ENCODE measurements at regions not wholly inside any gene's neighbourhood (a gene's known extent, or its start where the extent isn't known, plus 50 kb on each side); places are given as distances from the start of the nearest gene placed in this dataset.

DNA sequence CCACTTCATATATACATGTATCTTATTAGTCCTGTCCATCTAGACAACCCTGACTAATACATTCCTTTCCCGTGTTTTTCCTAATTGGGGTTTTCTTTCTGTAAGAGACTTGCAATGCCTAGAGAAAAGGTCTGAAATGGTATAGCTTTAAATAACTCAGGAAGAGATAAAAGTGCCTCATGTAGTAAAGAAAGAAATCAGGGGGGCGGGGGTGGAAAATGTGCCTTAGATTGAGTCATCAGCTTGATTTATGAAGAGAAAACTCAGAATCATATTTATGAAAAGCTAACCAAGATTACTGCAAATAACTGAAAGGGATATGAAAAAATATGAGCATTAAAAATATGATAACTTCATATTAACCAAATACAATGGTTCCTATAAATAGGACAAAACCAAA lies 345.8 kb upstream of the CHRM3 start:
- TF ChIP-seq, protein P1, sequence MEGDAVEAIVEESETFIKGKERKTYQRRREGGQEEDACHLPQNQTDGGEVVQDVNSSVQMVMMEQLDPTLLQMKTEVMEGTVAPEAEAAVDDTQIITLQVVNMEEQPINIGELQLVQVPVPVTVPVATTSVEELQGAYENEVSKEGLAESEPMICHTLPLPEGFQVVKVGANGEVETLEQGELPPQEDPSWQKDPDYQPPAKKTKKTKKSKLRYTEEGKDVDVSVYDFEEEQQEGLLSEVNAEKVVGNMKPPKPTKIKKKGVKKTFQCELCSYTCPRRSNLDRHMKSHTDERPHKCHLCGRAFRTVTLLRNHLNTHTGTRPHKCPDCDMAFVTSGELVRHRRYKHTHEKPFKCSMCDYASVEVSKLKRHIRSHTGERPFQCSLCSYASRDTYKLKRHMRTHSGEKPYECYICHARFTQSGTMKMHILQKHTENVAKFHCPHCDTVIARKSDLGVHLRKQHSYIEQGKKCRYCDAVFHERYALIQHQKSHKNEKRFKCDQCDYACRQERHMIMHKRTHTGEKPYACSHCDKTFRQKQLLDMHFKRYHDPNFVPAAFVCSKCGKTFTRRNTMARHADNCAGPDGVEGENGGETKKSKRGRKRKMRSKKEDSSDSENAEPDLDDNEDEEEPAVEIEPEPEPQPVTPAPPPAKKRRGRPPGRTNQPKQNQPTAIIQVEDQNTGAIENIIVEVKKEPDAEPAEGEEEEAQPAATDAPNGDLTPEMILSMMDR (IDR thresholded peaks at IDR 0.05; ENCODE audit: low read depth, low read length), result no peak
- Histone ChIP-seq H3K9me3 (no peaks in the 10 kb centered on the region), H3K4me3 (ENCODE audit: low read depth, low read length) (no peak overlapping the region), H3K27me3 (no peaks in the 10 kb centered on the region), H3K4me1 (no peaks in the 10 kb centered on the region), H3K36me3 (no peaks in the 10 kb centered on the region)
- DNase-seq, result no peak

DNA sequence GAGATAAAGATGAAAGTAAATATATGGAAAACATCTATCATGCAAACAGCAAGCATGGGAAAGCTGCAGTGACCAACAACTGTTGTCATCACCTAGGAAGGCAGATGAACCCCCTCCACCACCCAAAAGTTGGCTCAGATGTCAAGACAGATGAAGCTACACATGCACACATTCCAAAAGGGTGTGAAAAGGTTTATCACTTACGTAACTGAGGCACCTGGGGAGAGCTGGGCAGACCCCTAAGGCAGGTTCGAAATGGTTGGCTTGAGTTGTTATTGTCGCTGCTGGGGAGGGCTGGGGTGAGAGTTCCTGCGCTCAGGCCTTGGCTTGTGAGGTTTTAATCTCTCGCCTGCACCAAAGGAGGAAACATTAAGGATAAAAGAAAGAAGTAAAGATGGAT lies 355.1 kb upstream of the CHRM3 start:
- Histone ChIP-seq H3K4me3 (ENCODE audit: low read depth, low read length) (no peak overlapping the region), H3K27me3 (no peaks in the 10 kb centered on the region), H3K4me1 (no peaks in the 10 kb centered on the region), H3K36me3 (no peaks in the 10 kb centered on the region), H3K9me3 (no peaks in the 10 kb centered on the region)
- no peak for DNase-seq
- TF ChIP-seq, protein P1 (IDR thresholded peaks at IDR 0.05; ENCODE audit: low read depth, low read length), result no peak

DNA sequence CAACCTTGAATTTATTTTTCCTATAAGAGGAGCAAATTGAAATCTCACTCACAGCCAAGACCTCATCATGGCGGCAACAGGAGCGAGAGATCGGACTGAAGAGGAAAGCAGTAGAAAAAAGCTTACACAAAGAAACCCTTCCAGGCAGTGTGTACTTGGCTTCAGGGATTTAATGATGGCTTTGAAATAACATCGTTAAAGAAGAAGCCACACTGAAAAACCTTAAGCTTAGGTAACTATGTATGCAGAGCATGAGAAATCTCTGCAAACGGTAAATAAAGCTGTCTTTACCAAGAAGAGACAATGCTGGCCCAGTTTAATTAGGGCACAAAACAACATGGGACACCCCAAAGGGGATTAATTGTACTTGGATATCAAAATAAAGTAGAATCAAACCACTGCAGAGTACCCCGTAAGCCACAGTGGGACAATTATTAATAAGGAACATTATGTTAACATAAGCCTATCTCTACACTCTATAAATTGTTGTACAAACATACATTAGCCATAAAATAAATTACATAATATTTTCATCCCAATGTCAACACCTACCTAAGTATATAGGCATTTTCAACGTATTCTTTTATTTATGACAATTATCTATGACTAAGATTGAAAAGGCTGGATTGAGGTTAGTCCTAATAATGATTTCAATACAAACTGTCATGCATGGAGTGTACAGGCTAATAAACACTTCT lies 360.2 kb upstream of the CHRM3 start:
- DNase-seq, result no peak
- Histone ChIP-seq H3K4me1 (no peaks in the 10 kb centered on the region), H3K4me3 (ENCODE audit: low read depth, low read length) (no peak overlapping the region), H3K9me3 (no peaks in the 10 kb centered on the region), H3K36me3 (no peaks in the 10 kb centered on the region), H3K27me3 (no peaks in the 10 kb centered on the region)
- TF ChIP-seq, protein P1 (IDR thresholded peaks at IDR 0.05; ENCODE audit: low read depth, low read length), result no peak

DNA sequence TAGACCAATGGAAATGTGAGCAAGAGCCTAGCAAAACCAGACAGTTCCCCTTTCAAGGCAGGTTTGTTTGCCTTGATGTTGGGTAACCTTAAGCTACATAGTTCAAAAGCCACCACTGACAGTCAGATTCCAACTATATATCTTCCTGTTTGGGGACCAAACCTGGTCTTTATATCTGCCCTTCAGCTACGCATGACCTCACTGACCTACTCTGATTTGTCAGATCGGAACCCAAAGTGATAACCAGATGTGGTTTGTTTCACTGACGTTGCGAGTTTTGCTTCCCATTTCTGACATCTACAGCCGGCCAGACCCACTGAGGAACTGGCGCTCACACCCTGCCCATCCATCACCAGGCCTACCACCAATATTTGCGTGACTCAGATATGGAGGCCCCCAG lies 361.1 kb upstream of the CHRM3 start:
- DNase-seq, result no peak
- H3K27me3 ChIP-seq, result no peaks in the 10 kb centered on the region
- TF ChIP-seq, protein P1 (IDR thresholded peaks at IDR 0.05; ENCODE audit: low read depth, low read length), result no peak
- H3K4me1 ChIP-seq, result no peaks in the 10 kb centered on the region
- no peak overlapping the region for H3K4me3 ChIP-seq (ENCODE audit: low read depth, low read length)
- no peaks in the 10 kb centered on the region for H3K36me3 ChIP-seq
- no peaks in the 10 kb centered on the region for H3K9me3 ChIP-seq

DNA sequence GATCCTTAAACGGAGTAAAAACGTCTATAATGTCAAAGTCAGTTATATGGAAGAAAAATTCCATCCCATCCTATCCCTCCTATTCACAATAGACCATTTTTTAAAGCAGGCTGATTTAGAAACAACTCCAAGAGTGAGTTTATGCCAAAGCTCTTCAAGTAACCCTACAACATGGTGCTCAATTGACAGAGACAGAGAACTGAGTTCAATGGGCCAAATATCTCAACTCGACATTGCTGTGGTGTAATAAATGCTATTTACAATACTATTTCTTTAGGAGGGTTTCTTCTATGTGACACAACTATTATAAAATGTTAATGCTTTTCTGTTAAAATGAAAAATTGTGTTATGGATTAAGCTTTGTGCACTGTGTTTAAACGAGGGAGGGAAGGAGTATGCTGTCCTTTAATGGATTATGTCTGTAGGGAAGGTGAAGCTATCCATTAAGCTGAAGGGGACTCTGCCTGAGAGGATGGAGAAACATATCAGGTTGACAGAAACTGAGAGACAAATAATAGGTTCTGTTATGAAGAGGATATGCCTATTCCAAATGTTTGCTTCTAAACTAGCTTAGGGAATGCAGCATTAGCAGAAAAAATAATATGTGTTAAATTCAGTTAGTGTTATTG lies 362.5 kb upstream of the CHRM3 start:
- TF ChIP-seq, protein P1 (IDR thresholded peaks at IDR 0.05; ENCODE audit: low read depth, low read length), result no peak
- Histone ChIP-seq H3K4me3 (ENCODE audit: low read depth, low read length) (no peak overlapping the region), H3K27me3 (no peaks in the 10 kb centered on the region), H3K36me3 (no peaks in the 10 kb centered on the region), H3K4me1 (no peaks in the 10 kb centered on the region), H3K9me3 (no peaks in the 10 kb centered on the region)
- no peak for DNase-seq

DNA sequence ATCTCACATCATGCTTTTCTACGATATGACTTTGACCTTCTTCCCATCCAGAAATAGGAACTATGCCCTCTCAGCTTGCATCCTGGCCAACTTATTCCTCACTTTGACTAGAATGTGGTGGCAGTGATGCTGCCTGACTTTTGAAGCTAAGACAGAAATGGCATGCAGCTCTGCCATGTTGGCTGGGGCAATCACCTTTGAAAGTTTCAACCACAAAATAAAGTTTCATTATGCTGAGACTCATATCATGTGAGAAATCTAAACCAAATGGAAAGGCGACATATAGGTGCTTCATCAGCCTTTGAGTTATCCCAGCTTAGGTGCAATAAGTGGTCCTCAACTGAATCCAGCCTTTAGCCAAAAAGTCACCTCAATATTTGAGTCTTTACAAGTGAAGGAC lies 370.0 kb upstream of the CHRM3 start:
- DNase-seq, result no peak
- Histone ChIP-seq H3K36me3 (no peaks in the 10 kb centered on the region), H3K4me3 (ENCODE audit: low read depth, low read length) (no peak overlapping the region), H3K4me1 (no peaks in the 10 kb centered on the region), H3K9me3 (no peaks in the 10 kb centered on the region), H3K27me3 (no peaks in the 10 kb centered on the region)
- TF ChIP-seq, protein P1 (IDR thresholded peaks at IDR 0.05; ENCODE audit: low read depth, low read length), result no peak

Data from BE2C (cell line).